ENCODE measurements at regions not wholly inside any gene's neighbourhood (a gene's known extent, or its start where the extent isn't known, plus 50 kb on each side); places are given as distances from the start of the nearest gene placed in this dataset.

GRCh38 chr20:6707321-6707831 is 60.1 kb upstream of the BMP2 start:
- DNase-seq = no peak
- Histone ChIP-seq H3K4me1 (peaks cover 17 to 59% (median 33%) of the 10 kb centered on the region in 4 donors), H3K27me3 (no peaks in the 10 kb centered on the region), H3K27ac (peak overlapping the region; percentile 69 to 85 (median 78)), H3K9me3 (no peaks in the 10 kb centered on the region), H3K36me3 (no peaks in the 10 kb centered on the region), H3K4me3 (no peak overlapping the region)
- TF ChIP-seq CTCF (IDR thresholded peaks at IDR 0.05) (no peak), POLR2A (IDR thresholded peaks at IDR 0.05) (no peak), EP300 (IDR thresholded peaks at IDR 0.05) (no peak), POLR2AphosphoS5 (IDR thresholded peaks at IDR 0.05) (no peak)
- no peak for ATAC-seq (ENCODE audit: low FRiP score in 2 of 2)
- 52 to 73% methylated on average over 7 of the region's 7 CpGs for WGBS, 2 donors

- 80 to 84% methylated on average over 7 of the region's 7 CpGs for WGBS, 2 donors
- Histone ChIP-seq H3K27ac (peak overlapping the region in 1 of 4 donors; percentile 77), H3K4me3 (no peak overlapping the region), H3K36me3 (no peaks in the 10 kb centered on the region), H3K4me1 (peaks cover 26 to 73% (median 45%) of the 10 kb centered on the region in 4 donors), H3K27me3 (no peaks in the 10 kb centered on the region), H3K9me3 (no peaks in the 10 kb centered on the region)
- ATAC-seq (ENCODE audit: low FRiP score in 2 of 2) (no peak), DNase-seq (no peak)
- TF ChIP-seq POLR2AphosphoS5 (IDR thresholded peaks at IDR 0.05) (no peak), EP300 (IDR thresholded peaks at IDR 0.05) (no peak), CTCF (IDR thresholded peaks at IDR 0.05) (no peak), POLR2A (IDR thresholded peaks at IDR 0.05) (no peak)
Measured at GRCh38 chr20:6705926-6706548, 61.4 kb upstream of the BMP2 start.

GRCh38 chr20:6705106-6705766 is 62.2 kb upstream of the BMP2 start:
- no peak for ATAC-seq (ENCODE audit: low FRiP score in 2 of 2)
- no peaks in the 10 kb centered on the region for H3K36me3 ChIP-seq
- no peaks in the 10 kb centered on the region for H3K9me3 ChIP-seq
- TF ChIP-seq POLR2A (IDR thresholded peaks at IDR 0.05) = no peak
- TF ChIP-seq EP300 (IDR thresholded peaks at IDR 0.05) = no peak
- no peak for TF ChIP-seq CTCF (IDR thresholded peaks at IDR 0.05)
- TF ChIP-seq POLR2AphosphoS5 (IDR thresholded peaks at IDR 0.05) = no peak
- peak overlapping the region; percentile 70 to 82 (median 80) for H3K27ac ChIP-seq
- WGBS, 2 donors = 75 to 81% methylated on average over 6 of the region's 6 CpGs
- no peak for DNase-seq
- no peaks in the 10 kb centered on the region for H3K27me3 ChIP-seq
- peaks cover 31 to 78% (median 49%) of the 10 kb centered on the region in 4 donors for H3K4me1 ChIP-seq
- H3K4me3 ChIP-seq = no peak overlapping the region

- 56 to 59% methylated on average over 6 of the region's 6 CpGs for WGBS, 2 donors
- no peak for TF ChIP-seq POLR2AphosphoS5 (IDR thresholded peaks at IDR 0.05)
- peak in 1 of 4 donors; percentile 32 for TF ChIP-seq POLR2A (IDR thresholded peaks at IDR 0.05)
- TF ChIP-seq EP300 (IDR thresholded peaks at IDR 0.05) = peak in 1 of 4 donors; percentile 33
- peak in 1 of 6 experiments; percentile 10 for TF ChIP-seq CTCF (IDR thresholded peaks at IDR 0.05)
- Histone ChIP-seq H3K9me3 (no peaks in the 10 kb centered on the region), H3K27me3 (no peaks in the 10 kb centered on the region), H3K4me1 (peaks cover 31 to 78% (median 52%) of the 10 kb centered on the region in 4 donors), H3K27ac (peak overlapping the region; percentile 70 to 82 (median 80)), H3K4me3 (no peak overlapping the region), H3K36me3 (no peaks in the 10 kb centered on the region)
- ATAC-seq (ENCODE audit: low FRiP score in 2 of 2) = peak; percentile 57 to 62
- peak in 1 of 2 donors; percentile 53 for DNase-seq
Measured at GRCh38 chr20:6704132-6704861, 63.2 kb upstream of the BMP2 start.

All from upper lobe of left lung (tissue), 6 donors.